ENCODE measurements at regions not wholly inside any gene's neighbourhood (a gene's known extent, or its start where the extent isn't known, plus 50 kb on each side); places are given as distances from the start of the nearest gene placed in this dataset.

DNA sequence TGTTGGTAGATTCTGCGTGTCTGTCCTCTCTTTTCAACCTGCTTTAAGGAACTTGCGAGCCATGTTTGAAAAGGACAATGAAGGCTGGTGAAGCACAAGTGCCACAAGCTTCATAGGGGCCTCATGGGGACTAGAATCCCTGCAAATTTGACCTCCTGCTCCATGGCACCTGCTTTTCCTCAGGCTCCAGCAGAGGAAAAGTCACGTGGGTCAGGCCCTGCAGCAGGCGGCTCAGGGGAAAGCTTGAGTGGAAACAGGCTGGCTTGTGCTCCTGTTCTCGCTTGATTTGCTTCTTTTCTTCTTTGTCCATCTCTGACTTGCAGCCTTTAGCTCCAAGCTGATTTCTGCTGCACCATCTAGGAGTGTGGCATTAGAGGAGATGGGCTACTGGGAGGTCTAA lies 187.6 kb upstream of the MAST4 start:
- H3K27me3 Mint-ChIP-seq (ENCODE audit: low read depth), result peaks cover 3% of the 10 kb centered on the region
- peaks cover 2% of the 10 kb centered on the region for H3K36me3 Mint-ChIP-seq (ENCODE audit: low read depth)
- DNase-seq (ENCODE audit: low spot score), result no peak
- TF ChIP-seq, protein P1, sequence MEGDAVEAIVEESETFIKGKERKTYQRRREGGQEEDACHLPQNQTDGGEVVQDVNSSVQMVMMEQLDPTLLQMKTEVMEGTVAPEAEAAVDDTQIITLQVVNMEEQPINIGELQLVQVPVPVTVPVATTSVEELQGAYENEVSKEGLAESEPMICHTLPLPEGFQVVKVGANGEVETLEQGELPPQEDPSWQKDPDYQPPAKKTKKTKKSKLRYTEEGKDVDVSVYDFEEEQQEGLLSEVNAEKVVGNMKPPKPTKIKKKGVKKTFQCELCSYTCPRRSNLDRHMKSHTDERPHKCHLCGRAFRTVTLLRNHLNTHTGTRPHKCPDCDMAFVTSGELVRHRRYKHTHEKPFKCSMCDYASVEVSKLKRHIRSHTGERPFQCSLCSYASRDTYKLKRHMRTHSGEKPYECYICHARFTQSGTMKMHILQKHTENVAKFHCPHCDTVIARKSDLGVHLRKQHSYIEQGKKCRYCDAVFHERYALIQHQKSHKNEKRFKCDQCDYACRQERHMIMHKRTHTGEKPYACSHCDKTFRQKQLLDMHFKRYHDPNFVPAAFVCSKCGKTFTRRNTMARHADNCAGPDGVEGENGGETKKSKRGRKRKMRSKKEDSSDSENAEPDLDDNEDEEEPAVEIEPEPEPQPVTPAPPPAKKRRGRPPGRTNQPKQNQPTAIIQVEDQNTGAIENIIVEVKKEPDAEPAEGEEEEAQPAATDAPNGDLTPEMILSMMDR (IDR thresholded peaks at IDR 0.05), result no peak
- H3K9me3 Mint-ChIP-seq (ENCODE audit: low read depth), result peaks cover 10% of the 10 kb centered on the region
- no peak overlapping the region for H3K4me3 Mint-ChIP-seq (ENCODE audit: unreplicated experiment)
- no peak overlapping the region for H3K27ac Mint-ChIP-seq (ENCODE audit: unreplicated experiment)
- H3K4me1 Mint-ChIP-seq (ENCODE audit: low read depth), result no peaks in the 10 kb centered on the region

DNA sequence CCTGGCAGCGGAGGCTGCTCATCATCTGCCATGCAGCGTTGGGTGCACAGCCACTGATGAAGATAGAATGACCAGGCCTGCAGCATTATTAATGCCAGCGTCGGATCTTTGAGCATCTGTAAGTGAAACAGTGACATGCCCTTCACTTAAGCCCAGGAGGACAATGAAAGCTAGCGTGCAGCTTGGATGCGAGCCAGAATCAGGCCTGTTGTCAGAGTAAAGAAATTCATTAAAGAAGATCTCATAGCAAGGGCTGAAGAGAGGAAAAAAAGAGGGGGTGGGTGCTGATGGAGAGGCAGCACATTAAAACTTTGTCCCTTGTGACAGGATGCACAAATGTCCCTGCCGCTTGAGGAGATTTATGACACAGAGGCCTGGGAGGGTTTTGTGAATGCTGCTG lies 186.1 kb upstream of the MAST4 start:
- no peak for DNase-seq (ENCODE audit: low spot score)
- Mint-ChIP-seq H3K9me3 (ENCODE audit: low read depth) (peaks cover 5% of the 10 kb centered on the region), H3K4me1 (ENCODE audit: low read depth) (no peaks in the 10 kb centered on the region), H3K27me3 (ENCODE audit: low read depth) (no peaks in the 10 kb centered on the region), H3K27ac (ENCODE audit: unreplicated experiment) (no peak overlapping the region), H3K4me3 (ENCODE audit: unreplicated experiment) (no peak overlapping the region), H3K36me3 (ENCODE audit: low read depth) (peaks cover 2% of the 10 kb centered on the region)
- TF ChIP-seq, protein P1 (IDR thresholded peaks at IDR 0.05), result no peak

DNA sequence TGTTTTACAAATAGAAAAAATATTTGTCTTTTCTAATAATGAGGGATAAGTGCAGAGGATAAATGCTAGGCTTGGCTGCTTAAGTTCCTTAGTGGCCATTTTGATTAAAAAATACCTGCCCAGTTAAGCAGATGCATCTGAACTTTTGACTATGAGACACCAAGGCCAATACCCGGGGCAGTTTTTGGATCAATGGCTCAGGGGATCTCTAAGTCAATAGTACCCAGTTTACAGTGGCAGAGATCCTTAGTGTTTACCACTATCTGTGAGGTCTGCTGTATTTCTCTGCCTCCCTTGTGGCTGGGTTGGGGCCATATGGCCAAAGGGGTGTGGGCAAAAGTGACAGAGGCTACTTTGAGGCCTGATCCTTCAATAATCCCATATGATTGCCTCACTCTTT lies 184.5 kb upstream of the MAST4 start:
- no peaks in the 10 kb centered on the region for H3K4me1 Mint-ChIP-seq (ENCODE audit: low read depth)
- H3K9me3 Mint-ChIP-seq (ENCODE audit: low read depth), result peaks cover 5% of the 10 kb centered on the region
- peaks cover under 1% of the 10 kb centered on the region for H3K27me3 Mint-ChIP-seq (ENCODE audit: low read depth)
- TF ChIP-seq, protein P1 (IDR thresholded peaks at IDR 0.05), result no peak
- H3K36me3 Mint-ChIP-seq (ENCODE audit: low read depth), result peaks cover 2% of the 10 kb centered on the region
- no peak overlapping the region for H3K4me3 Mint-ChIP-seq (ENCODE audit: unreplicated experiment)
- no peak overlapping the region for H3K27ac Mint-ChIP-seq (ENCODE audit: unreplicated experiment)
- no peak for DNase-seq (ENCODE audit: low spot score)

DNA sequence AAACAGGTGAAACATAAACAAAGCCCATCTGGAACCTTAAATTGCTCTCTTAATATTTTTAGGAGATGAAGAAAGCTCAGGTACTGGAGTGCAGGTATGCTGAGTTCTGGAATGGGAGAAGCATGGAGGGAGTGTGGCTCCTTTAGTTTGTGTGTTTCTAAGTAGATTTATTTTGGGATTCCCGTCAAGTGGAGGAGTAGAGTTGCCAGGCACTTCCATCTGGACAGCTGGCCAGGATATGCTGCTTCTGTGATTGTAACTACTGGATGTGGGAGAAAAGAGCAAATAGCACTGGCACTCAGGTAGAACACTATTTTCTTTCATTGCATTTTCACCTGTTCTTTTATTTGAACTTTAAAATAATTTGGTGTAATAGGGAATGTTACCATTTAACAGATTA lies 182.3 kb upstream of the MAST4 start:
- Mint-ChIP-seq H3K27ac (ENCODE audit: unreplicated experiment) (no peak overlapping the region), H3K4me1 (ENCODE audit: low read depth) (peaks cover 4% of the 10 kb centered on the region), H3K36me3 (ENCODE audit: low read depth) (peaks cover 2% of the 10 kb centered on the region), H3K9me3 (ENCODE audit: low read depth) (peaks cover 5% of the 10 kb centered on the region), H3K4me3 (ENCODE audit: unreplicated experiment) (no peak overlapping the region), H3K27me3 (ENCODE audit: low read depth) (peaks cover 1% of the 10 kb centered on the region)
- DNase-seq (ENCODE audit: low spot score), result no peak
- TF ChIP-seq, protein P1 (IDR thresholded peaks at IDR 0.05), result no peak

DNA sequence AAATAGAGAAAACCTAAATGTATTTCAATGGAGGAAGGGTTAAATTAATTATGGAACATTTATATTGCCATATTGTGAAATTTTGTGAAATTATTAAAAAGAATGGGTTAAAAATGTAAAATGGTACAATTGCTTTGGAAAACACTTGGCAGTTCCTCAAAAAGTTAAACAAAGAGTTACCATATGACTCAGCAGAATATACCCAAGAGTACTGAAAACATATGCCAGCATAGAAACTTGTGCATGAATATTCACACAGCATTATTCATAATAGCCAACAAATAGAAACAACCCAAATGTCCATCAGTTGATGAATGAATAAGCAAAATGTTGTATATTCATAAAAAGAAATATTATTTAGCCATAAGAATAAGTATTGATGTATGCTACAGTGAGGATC lies 181.0 kb upstream of the MAST4 start:
- peaks cover 2% of the 10 kb centered on the region for H3K36me3 Mint-ChIP-seq (ENCODE audit: low read depth)
- TF ChIP-seq, protein P1 (IDR thresholded peaks at IDR 0.05), result no peak
- H3K9me3 Mint-ChIP-seq (ENCODE audit: low read depth), result peaks cover 5% of the 10 kb centered on the region
- no peak overlapping the region for H3K4me3 Mint-ChIP-seq (ENCODE audit: unreplicated experiment)
- H3K4me1 Mint-ChIP-seq (ENCODE audit: low read depth), result peaks cover 4% of the 10 kb centered on the region
- no peak overlapping the region for H3K27ac Mint-ChIP-seq (ENCODE audit: unreplicated experiment)
- no peak for DNase-seq (ENCODE audit: low spot score)
- peaks cover 1% of the 10 kb centered on the region for H3K27me3 Mint-ChIP-seq (ENCODE audit: low read depth)
